Skeletal muscle cell (primary cell): ENCODE measurements at regions not wholly inside any gene's neighbourhood (a gene's known extent, or its start where the extent isn't known, plus 50 kb on each side); places are given as distances from the start of the nearest gene placed in this dataset.

Experiments
- DNase-seq: peaks from one replicate; pipeline ENCODE4 v3.0.0-alpha.2; 2010; ENCODE audit warnings: low read depth
- H3K4me3 ChIP-seq: 2 replicates; pipeline ENCODE4 v1.5.1; 2011; ENCODE audit warnings: low read depth, mild to moderate bottlenecking, control low read depth, low read length, moderate library complexity

- H3K4me3 ChIP-seq = no peak overlapping the region
- DNase-seq = no peak
Observed at GRCh38 chr4:11743976-11744375, 315.3 kb upstream of the HS3ST1 start.

DNA sequence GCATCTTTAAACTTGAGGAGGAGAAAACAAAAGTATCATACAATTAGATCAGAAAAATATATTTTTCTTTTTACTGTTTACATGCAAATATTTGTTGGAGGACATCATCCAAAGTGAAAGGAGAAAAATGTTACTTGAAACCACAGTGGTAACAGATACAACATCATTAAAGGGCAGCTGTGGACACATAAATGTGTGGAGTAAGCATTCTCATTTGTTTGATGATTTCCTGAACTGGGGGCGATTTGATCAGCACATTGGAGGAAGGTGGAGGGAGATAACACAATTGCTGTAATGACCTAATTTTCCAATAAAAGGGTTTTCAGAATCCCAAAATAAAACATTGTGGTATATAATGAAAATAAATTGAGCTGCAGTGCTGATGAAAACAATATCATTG is 314.5 kb upstream of the HS3ST1 start:
- DNase-seq = no peak
- H3K4me3 ChIP-seq = no peak overlapping the region

- DNase-seq = no peak
- H3K4me3 ChIP-seq = no peak overlapping the region
Observed at GRCh38 chr4:11741190-11741652, 312.5 kb upstream of the HS3ST1 start.

DNA sequence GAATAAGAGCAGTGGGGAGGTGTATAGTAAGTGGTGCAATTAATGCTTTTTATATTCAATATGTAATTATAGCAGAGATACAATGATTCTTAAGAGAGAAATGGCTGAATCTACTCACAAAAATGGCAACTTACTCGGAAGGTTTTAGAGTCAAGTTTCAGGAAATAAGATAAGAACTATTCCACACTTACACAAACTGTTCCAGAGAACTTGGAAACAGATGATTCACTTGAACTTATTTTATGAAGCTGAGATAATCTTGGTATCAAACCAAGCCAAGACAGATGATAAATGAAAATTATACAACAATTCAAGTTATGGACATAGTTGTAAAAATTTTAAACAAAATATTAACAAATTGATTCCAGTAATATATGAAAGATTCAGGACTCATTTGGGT is 311.3 kb upstream of the HS3ST1 start:
- no peak for DNase-seq

GRCh38 chr4:11736978-11737377 is 308.3 kb upstream of the HS3ST1 start:
- no peak for DNase-seq
- no peak overlapping the region for H3K4me3 ChIP-seq

More for the DNA sequence above, 311.3 kb upstream of the HS3ST1 start:
- no peak overlapping the region for H3K4me3 ChIP-seq

DNA sequence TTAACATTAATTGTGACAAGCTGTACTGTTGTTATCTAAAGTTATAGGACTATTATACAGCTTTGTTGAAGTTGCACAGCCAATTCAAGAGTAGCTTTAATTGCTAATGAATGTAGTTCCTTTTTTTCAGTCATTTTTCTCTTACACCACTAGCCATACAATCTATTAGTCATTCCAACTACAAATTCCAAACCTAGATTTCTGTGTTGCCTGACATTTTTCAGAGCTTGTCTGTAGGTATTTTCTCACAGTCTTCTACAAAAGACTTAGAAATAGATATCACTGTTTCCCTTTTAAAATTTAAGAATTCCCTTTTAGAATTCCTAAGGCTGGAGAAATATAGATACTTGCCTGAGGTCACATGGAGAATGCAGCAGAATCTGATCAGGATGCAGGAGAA is 307.0 kb upstream of the HS3ST1 start:
- no peak overlapping the region for H3K4me3 ChIP-seq
- DNase-seq = no peak

DNA sequence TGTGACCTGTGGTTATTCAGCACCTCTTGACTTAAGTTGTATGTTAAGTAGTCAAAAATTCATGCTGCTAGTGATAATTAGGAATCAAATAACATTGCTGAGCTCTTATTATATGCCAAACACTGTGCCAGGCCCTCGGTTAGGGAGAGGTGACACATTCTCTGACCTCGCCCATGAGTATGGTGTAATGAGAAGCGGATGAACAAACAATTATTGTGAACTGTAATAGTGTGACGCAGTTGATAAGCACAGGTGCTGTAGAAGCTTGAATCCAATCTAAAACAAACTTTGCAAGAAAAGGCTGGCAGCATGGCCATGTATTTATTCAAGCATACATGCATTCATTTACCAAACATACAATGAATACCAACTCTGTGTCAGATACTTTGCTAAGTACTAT is 303.5 kb upstream of the HS3ST1 start:
- no peak for DNase-seq
- no peak overlapping the region for H3K4me3 ChIP-seq

GRCh38 chr4:11730545-11730944 is 301.9 kb upstream of the HS3ST1 start:
- DNase-seq = no peak
- H3K4me3 ChIP-seq = no peak overlapping the region

DNA sequence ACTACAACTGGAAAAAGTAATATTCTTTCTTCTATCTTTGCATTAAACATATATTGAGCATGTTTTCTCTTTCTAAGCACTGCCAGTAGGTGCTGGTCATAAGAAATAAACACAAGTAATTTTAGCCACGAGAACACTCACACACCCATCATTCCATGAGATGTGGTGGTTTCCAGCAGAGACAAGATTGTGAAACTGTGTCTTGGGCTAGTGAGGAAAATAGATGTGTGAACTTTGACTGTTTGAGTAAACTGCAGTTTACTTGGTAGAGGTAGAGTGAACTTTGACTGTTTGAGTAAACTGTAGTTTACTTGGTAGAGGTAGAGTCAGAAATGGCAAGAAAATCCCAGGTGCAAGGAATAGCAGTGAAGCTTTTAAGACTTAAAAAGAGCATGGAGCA is 300.9 kb upstream of the HS3ST1 start:
- DNase-seq = no peak
- no peak overlapping the region for H3K4me3 ChIP-seq

DNA sequence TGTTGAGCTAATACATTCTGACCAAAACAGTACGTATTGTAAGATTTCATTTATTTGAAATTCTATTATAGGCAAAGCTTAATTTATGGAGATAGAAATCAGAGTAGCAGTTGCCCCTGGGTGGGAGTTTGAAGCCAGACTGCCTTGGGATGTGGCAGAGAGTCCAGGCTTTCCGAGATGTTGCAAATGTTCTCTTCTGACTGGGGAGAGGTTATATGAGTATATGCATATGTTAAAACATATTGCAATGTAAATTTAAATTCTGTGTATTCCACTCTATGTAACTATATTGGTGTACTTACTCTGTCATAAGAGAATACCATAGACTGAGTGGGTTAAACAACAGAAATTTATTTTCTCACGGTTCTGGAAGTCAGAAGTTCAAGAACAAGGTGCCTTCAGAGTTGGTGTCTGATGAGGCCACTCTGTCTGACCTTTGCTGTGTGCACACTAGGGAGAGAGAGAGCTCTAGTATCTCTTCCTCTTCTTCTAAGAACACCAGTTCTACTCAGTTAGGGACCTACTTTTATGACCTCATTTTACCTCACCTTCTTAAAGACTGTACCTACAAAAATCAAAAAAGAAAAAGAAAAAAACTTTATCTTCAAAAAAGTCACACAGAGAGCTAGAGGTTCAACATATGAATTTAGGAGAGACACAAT is 299.3 kb upstream of the HS3ST1 start:
- DNase-seq = no peak
- no peak overlapping the region for H3K4me3 ChIP-seq

DNA sequence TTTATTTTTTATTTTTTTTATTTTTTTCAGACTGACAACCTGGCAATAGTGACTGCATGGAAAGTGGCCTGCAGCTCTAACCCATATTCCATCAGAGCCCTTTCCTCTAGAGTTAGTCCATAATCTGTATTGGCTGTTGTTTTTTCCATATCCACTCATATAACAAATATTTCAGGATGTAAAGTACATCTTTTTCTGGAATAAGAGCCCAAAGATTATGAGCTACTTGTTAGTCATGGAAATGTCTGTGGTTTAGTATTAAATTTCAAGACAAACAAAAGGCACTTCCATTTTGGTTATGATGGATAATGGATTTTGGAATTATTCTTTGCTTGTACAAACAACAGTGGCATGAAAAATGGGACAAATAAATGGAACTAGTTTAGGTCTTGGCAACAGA is 296.0 kb upstream of the HS3ST1 start:
- no peak for DNase-seq
- H3K4me3 ChIP-seq = no peak overlapping the region

- DNase-seq = no peak
Observed at GRCh38 chr4:11722223-11722622, 293.5 kb upstream of the HS3ST1 start.

GRCh38 chr4:11720292-11720691 is 291.6 kb upstream of the HS3ST1 start:
- no peak for DNase-seq
- no peak overlapping the region for H3K4me3 ChIP-seq

More at GRCh38 chr4:11722223-11722622, 293.5 kb upstream of the HS3ST1 start:
- H3K4me3 ChIP-seq = no peak overlapping the region

GRCh38 chr4:11719879-11720278 is 291.2 kb upstream of the HS3ST1 start:
- no peak for DNase-seq
- no peak overlapping the region for H3K4me3 ChIP-seq

- no peak for DNase-seq
Observed at GRCh38 chr4:11715753-11716521, 287.2 kb upstream of the HS3ST1 start.

GRCh38 chr4:11710453-11711093 is 281.9 kb upstream of the HS3ST1 start:
- no peak for DNase-seq

More at GRCh38 chr4:11715753-11716521, 287.2 kb upstream of the HS3ST1 start:
- H3K4me3 ChIP-seq = no peak overlapping the region

DNA sequence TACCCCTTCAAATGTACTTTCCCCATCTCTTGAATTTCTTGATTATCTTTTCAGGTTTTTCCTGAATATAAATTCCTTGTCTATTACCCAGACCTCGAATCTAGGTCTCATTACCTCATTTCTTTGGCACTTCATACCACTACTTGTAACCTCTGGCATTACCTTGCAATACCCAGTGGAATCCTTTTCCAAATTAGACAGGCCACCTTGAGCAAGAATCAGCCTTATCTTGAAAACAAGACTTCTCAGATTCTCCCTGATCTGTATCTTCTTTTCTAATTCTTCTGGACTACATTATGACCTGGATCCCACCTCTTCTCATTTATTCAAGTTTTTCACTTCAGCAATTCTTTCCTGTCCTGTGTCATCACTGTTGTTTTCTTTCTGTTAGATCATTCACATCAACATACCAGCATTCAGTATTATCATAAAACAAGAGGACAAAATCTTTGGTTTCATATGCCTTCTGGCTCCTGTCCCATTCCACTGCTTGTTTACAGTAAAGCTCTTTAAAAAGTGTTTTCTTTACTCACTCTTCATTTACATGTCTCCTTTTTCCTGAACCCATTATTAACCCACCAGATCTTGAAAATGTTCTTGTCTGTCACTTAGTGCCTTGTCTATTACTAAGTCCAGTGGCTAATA is 275.6 kb upstream of the HS3ST1 start:
- H3K4me3 ChIP-seq = no peak overlapping the region
- DNase-seq = no peak

More at GRCh38 chr4:11710453-11711093, 281.9 kb upstream of the HS3ST1 start:
- no peak overlapping the region for H3K4me3 ChIP-seq

DNA sequence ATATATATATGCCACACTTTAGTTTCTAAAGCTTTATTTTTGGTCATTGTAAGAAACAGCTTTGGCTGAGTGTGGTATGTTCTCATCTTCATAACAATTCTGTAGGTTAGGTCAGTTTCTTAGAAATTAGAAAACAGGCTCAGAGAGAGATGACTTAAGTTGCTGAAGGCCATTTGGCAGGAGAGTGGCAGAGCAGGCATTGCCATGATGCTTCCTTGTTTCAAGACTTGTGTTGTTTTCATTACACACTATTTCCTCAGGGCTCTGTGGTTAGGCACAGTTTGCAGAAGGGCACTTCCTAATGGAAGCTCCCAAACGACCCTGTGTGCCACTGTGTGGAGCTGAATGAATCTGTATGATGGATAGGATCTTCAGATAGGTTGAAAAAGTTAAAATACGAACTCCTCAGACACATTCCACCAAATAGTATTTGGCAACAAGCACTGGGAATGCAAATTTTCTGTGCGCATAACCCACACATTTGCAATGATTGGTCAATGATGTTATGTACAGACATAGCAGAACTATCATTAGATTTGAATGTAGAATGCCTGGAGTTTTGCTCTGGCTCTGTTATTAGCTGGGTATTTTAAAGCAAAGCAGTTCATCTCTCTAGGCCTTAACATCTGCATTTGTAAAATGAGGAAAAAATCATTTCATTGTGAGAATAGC is 274.3 kb upstream of the HS3ST1 start:
- DNase-seq = no peak
- no peak overlapping the region for H3K4me3 ChIP-seq

GRCh38 chr4:11701966-11702725 is 273.5 kb upstream of the HS3ST1 start:
- H3K4me3 ChIP-seq = no peak overlapping the region
- DNase-seq = no peak
